Gastroesophageal sphincter (tissue), 4 donors: ENCODE measurements at regions not wholly inside any gene's neighbourhood (a gene's known extent, or its start where the extent isn't known, plus 50 kb on each side); places are given as distances from the start of the nearest gene placed in this dataset.

Source experiments
- ATAC-seq: fragments of 150-250 bp; one replicate; pipeline ENCODE4 v1.9.1; 2016; ENCODE audit warnings: mild to moderate bottlenecking, moderate library complexity
- H3K27ac ChIP-seq, 4 donors: fragments of 200-600 bp; sonication (generic) in 3 of 4; 1 replicate in 3 of 4; 2 replicates in 1 of 4; pipeline ENCODE4 v1.5.1; 2016 to 2019
- H3K27me3 ChIP-seq: fragments of 200-600 bp; sonication (generic); one replicate; pipeline ENCODE4 v1.5.1; 2019
- H3K36me3 ChIP-seq, 2 donors: fragments of 200-600 bp; sonication (generic); one replicate each; pipeline ENCODE4 v1.5.1; 2019; ENCODE audit warnings: control low read depth in 1 of 2
- H3K4me1 ChIP-seq, 3 donors: fragments of 200-600 bp; sonication (generic); 1 replicate in 2 of 3; 2 replicates in 1 of 3; pipeline ENCODE4 v1.5.1; 2016 to 2019; ENCODE audit warnings: control low read depth in 2 of 3
- H3K4me3 ChIP-seq, 2 donors: fragments of 200-600 bp; sonication (generic); one replicate each; pipeline ENCODE4 v1.5.1; 2019; ENCODE audit warnings: mild to moderate bottlenecking in 1 of 2, moderate library complexity in 1 of 2
- H3K9me3 ChIP-seq, 3 donors: fragments of 200-600 bp; sonication (generic); one replicate each; pipeline ENCODE4 v1.5.1; 2017 to 2019; ENCODE audit warnings: control low read depth in 2 of 3
- EP300 ChIP-seq: sonication (generic); formaldehyde crosslinking; IDR thresholded peaks from one replicate; pipeline ENCODE4 v1.6.1; 2017; ENCODE audit warnings: antibody characterized with exemption, mild to moderate bottlenecking
- POLR2A ChIP-seq, 2 donors: fragments of 450-650 bp; IDR thresholded peaks; one replicate each; pipeline ENCODE4 v1.6.1; 2017; ENCODE audit warnings: antibody characterized with exemption in 2 of 2, mild to moderate bottlenecking in 2 of 2, moderate library complexity in 1 of 2
- POLR2AphosphoS5 ChIP-seq: sonication (generic); formaldehyde crosslinking; IDR thresholded peaks from one replicate; pipeline ENCODE4 v1.6.1; 2017; ENCODE audit warnings: antibody characterized with exemption
- WGBS, 2 donors: methylation state at CpG; one replicate each; pipeline ENCODE4 v1.1.5; 2018; ENCODE audit warnings: low coverage in 1 of 2; 5-methylcytosine and 5-hydroxymethylcytosine counted together
- TF ChIP-seq, protein P1 (sequence below), 4 experiments: fragments of 200-600 bp in 2 of 4; fragments of 450-650 bp in 2 of 4; sonication (generic) in 1 of 4; IDR thresholded peaks; one replicate each; pipeline ENCODE4 v1.5.1; 2017 to 2019; ENCODE audit warnings: antibody characterized with exemption in 4 of 4, mild to moderate bottlenecking in 2 of 4, moderate library complexity in 2 of 4

DNA sequence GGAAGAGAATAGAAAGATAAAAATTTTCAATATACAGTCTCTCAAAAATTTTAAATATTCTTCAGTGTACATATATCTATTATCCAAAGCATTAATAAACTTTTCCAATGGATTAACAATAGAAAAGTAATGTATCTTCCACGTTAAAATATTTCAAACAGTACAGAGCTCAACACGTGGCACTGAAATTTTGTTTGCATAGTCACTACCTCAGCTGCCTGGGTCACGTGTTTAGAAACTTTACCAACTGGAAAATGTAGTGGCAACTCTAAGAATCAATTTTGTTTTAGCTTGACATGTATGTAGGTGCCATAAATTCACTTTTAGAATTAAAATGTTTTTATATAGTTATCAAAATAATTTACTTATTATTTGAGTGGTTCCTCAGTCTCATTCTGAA lies 85.3 kb downstream of the CNTN3 start:
- H3K27me3 ChIP-seq = no peaks in the 10 kb centered on the region
- H3K27ac ChIP-seq = no peak overlapping the region
- 42 to 68% methylated on average over 3 of the region's 3 CpGs for whole genome bisulfite sequencing, 2 donors
- no peak overlapping the region for H3K4me3 ChIP-seq
- H3K4me1 ChIP-seq = peaks cover 0 to 11% (median 0%) of the 10 kb centered on the region in 3 donors
- TF ChIP-seq POLR2AphosphoS5 = no peak
- TF ChIP-seq, protein P1, sequence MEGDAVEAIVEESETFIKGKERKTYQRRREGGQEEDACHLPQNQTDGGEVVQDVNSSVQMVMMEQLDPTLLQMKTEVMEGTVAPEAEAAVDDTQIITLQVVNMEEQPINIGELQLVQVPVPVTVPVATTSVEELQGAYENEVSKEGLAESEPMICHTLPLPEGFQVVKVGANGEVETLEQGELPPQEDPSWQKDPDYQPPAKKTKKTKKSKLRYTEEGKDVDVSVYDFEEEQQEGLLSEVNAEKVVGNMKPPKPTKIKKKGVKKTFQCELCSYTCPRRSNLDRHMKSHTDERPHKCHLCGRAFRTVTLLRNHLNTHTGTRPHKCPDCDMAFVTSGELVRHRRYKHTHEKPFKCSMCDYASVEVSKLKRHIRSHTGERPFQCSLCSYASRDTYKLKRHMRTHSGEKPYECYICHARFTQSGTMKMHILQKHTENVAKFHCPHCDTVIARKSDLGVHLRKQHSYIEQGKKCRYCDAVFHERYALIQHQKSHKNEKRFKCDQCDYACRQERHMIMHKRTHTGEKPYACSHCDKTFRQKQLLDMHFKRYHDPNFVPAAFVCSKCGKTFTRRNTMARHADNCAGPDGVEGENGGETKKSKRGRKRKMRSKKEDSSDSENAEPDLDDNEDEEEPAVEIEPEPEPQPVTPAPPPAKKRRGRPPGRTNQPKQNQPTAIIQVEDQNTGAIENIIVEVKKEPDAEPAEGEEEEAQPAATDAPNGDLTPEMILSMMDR (IDR thresholded peaks at IDR 0.05) = no peak
- H3K9me3 ChIP-seq = no peaks in the 10 kb centered on the region
- no peak for ATAC-seq
- no peaks in the 10 kb centered on the region for H3K36me3 ChIP-seq

DNA sequence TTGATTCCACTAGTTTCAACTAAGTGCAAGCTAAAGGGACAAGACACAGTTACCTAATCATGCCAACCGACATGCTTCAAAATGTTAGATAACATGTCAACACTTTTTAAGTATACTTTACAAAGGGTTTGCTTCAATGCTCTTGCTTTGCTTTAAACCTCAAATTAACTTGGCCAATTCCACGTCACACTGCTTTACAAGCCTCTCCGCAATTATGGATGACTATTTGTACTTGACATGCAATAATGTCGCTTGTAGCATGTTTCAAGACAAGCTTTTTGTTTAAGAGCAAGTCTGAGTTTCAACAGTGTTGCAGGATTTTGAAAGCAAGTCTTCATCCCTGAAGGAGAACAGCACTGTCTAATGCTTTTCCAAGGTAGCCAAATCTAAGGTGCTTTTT lies 86.9 kb downstream of the CNTN3 start:
- Histone ChIP-seq H3K4me1 (peaks cover 0 to 11% (median 0%) of the 10 kb centered on the region in 3 donors), H3K4me3 (no peak overlapping the region), H3K36me3 (no peaks in the 10 kb centered on the region), H3K27me3 (no peaks in the 10 kb centered on the region), H3K9me3 (no peaks in the 10 kb centered on the region), H3K27ac (no peak overlapping the region)
- TF ChIP-seq, protein P1 (IDR thresholded peaks at IDR 0.05) = no peak
- TF ChIP-seq EP300 (no peak), POLR2AphosphoS5 (no peak)
- WGBS, 2 donors = 58 to 87% methylated on average over 2 to 4 of the region's 4 CpGs
- no peak for ATAC-seq

DNA sequence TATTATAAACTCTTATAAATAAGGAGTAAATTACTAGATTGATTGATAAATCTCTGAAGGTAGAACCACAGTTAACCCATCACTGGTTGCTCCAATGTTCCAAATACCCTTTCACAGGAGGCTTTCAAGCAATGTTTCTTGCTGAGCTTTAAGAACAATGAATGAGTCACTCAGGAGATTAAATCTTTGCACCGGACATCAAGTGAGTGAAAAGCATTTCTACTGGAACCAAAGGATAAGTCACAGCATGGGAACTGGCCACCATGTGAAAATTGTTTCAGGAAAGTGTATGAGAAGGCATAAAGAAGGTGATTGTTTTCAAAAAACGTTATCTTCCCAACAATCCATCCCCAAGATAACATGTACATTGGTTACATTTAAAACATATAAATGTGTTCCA lies 90.6 kb downstream of the CNTN3 start:
- ATAC-seq = no peak
- H3K27ac ChIP-seq = no peak overlapping the region
- H3K4me1 ChIP-seq = peaks cover 0 to 11% (median 0%) of the 10 kb centered on the region in 3 donors
- WGBS, 2 donors = 51 to 68% methylated on average over 2 of the region's 2 CpGs
- H3K9me3 ChIP-seq = no peaks in the 10 kb centered on the region
- TF ChIP-seq POLR2AphosphoS5 = no peak
- no peak for TF ChIP-seq EP300
- TF ChIP-seq, protein P1 (IDR thresholded peaks at IDR 0.05) = no peak
- no peak for TF ChIP-seq POLR2A (IDR thresholded peaks at IDR 0.05)
- H3K4me3 ChIP-seq = no peak overlapping the region
- no peaks in the 10 kb centered on the region for H3K36me3 ChIP-seq
- H3K27me3 ChIP-seq = no peaks in the 10 kb centered on the region

DNA sequence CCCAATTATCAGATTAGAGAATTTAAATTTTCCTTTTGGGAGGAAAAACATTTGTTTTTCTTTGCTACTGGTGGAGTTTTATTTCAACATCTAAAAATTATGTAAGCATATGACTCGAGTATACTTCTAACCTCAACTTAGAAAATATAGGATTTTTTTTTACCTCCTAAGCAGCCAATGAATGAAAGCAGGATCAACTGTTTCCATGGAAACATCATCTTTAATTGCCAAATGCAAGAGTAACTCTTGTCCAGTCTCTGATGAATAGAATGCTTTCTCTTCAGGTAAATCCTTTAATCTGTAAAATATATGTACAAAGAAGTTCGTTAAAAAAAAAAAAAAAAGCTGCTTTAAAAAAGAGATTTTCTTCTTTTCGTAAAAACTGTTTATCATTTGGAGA lies 93.6 kb downstream of the CNTN3 start:
- no peaks in the 10 kb centered on the region for H3K9me3 ChIP-seq
- TF ChIP-seq POLR2AphosphoS5 (no peak), POLR2A (IDR thresholded peaks at IDR 0.05) (no peak), EP300 (no peak)
- TF ChIP-seq, protein P1 (IDR thresholded peaks at IDR 0.05) = no peak
- H3K4me3 ChIP-seq = no peak overlapping the region
- H3K27ac ChIP-seq = no peak overlapping the region
- 69 to 81% methylated on average over 3 of the region's 3 CpGs for WGBS, 2 donors
- no peaks in the 10 kb centered on the region for H3K4me1 ChIP-seq
- H3K27me3 ChIP-seq = no peaks in the 10 kb centered on the region
- no peak for ATAC-seq
- no peaks in the 10 kb centered on the region for H3K36me3 ChIP-seq

DNA sequence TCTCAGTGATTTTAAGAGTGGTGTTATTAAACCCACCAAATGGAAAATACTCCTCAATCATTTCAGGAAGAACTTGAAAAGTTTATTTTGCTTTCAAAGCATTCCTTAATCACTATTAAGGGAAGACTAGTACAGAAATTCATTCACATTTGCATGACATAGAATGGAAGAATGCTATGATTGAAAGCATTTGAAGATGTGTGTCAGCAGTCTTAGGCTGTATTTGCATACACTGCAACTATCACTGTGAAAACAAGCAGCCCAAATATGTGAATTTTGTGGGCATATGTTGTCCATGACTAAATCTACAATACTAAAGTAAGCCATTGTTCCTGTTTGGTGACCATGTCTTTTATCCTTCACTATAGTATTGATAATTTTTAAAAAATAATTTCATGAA lies 95.8 kb downstream of the CNTN3 start:
- Histone ChIP-seq H3K27ac (no peak overlapping the region), H3K27me3 (no peaks in the 10 kb centered on the region), H3K4me3 (no peak overlapping the region), H3K36me3 (no peaks in the 10 kb centered on the region), H3K9me3 (no peaks in the 10 kb centered on the region), H3K4me1 (no peaks in the 10 kb centered on the region)
- ATAC-seq = no peak
- TF ChIP-seq POLR2A (IDR thresholded peaks at IDR 0.05) (no peak), POLR2AphosphoS5 (no peak), EP300 (no peak)
- TF ChIP-seq, protein P1 (IDR thresholded peaks at IDR 0.05) = no peak
